Parathyroid adenoma (tissue), 2 donors: ENCODE measurements at regions not wholly inside any gene's neighbourhood (a gene's known extent, or its start where the extent isn't known, plus 50 kb on each side); places are given as distances from the start of the nearest gene placed in this dataset.

Source experiments
- H2AFZ ChIP-seq: fragments of 300-600 bp; sonication (generic); one replicate; pipeline ENCODE4 v1.7.0; 2017; ENCODE audit warnings: antibody characterized with exemption, mild to moderate bottlenecking
- H3K27ac ChIP-seq: fragments of 300-600 bp; sonication (generic); one replicate; pipeline ENCODE4 v1.7.0; 2017
- H3K27me3 ChIP-seq: fragments of 300-600 bp; sonication (generic); one replicate; pipeline ENCODE4 v1.7.0; 2017; ENCODE audit warnings: low read length; ENCODE audit not compliant: control insufficient read depth, insufficient read depth
- H3K36me3 ChIP-seq: fragments of 300-600 bp; sonication (generic); one replicate; pipeline ENCODE4 v1.7.0; 2017; ENCODE audit warnings: low read length; ENCODE audit not compliant: control insufficient read depth, insufficient read depth
- H3K4me1 ChIP-seq: fragments of 300-600 bp; sonication (generic); one replicate; pipeline ENCODE4 v1.7.0; 2017; ENCODE audit warnings: control low read depth
- H3K4me2 ChIP-seq: fragments of 300-600 bp; sonication (generic); one replicate; pipeline ENCODE4 v1.7.0; 2017; ENCODE audit warnings: low read length
- H3K4me3 ChIP-seq: fragments of 300-600 bp; sonication (generic); one replicate; pipeline ENCODE4 v1.7.0; 2017; ENCODE audit warnings: low read depth, low read length
- H3K79me2 ChIP-seq: fragments of 300-600 bp; sonication (generic); one replicate; pipeline ENCODE4 v1.7.0; 2017; ENCODE audit warnings: control low read depth
- H3K9ac ChIP-seq: fragments of 300-600 bp; sonication (generic); one replicate; pipeline ENCODE4 v1.7.0; 2017; ENCODE audit warnings: mild to moderate bottlenecking
- H3K9me3 ChIP-seq: fragments of 300-600 bp; sonication (generic); one replicate; pipeline ENCODE4 v1.7.0; 2017; ENCODE audit warnings: low read length; ENCODE audit not compliant: control insufficient read depth
- TF ChIP-seq, protein P1 (sequence below): fragments of 300-600 bp; sonication (generic); IDR thresholded peaks from one replicate; pipeline ENCODE4 v1.7.0; 2017; ENCODE audit warnings: antibody characterized with exemption, mild to moderate bottlenecking
- donor health status: primary hyperparathyroidism.

DNA sequence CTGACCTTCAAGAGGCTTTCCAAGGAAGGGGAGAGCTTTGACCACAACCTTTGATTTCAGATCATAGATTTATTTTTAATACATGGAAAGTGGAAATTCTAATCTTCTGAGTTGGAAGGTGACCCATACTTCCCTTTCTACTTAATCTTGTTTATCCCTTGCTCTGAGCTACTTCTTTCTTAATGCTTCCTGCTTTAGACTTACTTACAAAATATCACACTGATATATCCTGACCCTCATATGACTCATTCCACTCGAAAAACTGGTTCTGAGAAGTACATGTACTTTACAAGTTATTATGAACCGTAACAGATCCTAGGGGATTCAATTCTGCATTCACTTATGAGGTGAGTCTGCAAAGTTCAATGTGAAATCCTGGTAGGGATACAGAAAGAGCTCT is 76.2 kb upstream of the IRS2 start:
- H3K9ac ChIP-seq, result no peak overlapping the region
- no peak overlapping the region for H3K4me2 ChIP-seq
- H3K27me3 ChIP-seq, result no peaks in the 10 kb centered on the region
- H3K36me3 ChIP-seq, result no peaks in the 10 kb centered on the region
- no peaks in the 10 kb centered on the region for H3K4me1 ChIP-seq
- H3K79me2 ChIP-seq, result no peaks in the 10 kb centered on the region
- H3K27ac ChIP-seq, result no peak overlapping the region
- H2AFZ ChIP-seq, result no peak overlapping the region
- TF ChIP-seq, protein P1, sequence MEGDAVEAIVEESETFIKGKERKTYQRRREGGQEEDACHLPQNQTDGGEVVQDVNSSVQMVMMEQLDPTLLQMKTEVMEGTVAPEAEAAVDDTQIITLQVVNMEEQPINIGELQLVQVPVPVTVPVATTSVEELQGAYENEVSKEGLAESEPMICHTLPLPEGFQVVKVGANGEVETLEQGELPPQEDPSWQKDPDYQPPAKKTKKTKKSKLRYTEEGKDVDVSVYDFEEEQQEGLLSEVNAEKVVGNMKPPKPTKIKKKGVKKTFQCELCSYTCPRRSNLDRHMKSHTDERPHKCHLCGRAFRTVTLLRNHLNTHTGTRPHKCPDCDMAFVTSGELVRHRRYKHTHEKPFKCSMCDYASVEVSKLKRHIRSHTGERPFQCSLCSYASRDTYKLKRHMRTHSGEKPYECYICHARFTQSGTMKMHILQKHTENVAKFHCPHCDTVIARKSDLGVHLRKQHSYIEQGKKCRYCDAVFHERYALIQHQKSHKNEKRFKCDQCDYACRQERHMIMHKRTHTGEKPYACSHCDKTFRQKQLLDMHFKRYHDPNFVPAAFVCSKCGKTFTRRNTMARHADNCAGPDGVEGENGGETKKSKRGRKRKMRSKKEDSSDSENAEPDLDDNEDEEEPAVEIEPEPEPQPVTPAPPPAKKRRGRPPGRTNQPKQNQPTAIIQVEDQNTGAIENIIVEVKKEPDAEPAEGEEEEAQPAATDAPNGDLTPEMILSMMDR, result no peak
- H3K4me3 ChIP-seq, result no peak overlapping the region
- no peaks in the 10 kb centered on the region for H3K9me3 ChIP-seq

DNA sequence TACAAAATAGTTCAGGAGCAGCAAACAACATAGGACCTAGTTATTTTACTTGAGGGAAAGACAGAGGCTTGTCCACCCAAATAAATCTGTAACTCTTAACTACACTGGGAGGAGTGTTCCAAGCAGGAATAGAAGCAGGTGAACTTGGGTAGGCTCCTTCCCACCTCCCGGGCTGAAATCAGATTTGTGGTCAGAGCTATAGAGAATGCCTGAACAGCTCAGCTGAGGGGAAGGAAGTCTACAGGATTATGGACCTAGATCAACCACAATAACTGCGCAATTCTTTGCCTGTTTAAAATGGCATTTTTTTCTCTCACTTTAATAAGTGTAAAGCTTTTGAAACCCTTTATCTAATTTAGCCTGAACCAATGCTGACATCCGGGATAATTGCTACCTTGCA is 73.5 kb upstream of the IRS2 start:
- Histone ChIP-seq H3K79me2 (no peaks in the 10 kb centered on the region), H3K9me3 (no peaks in the 10 kb centered on the region), H3K4me3 (no peak overlapping the region), H3K4me2 (no peak overlapping the region), H3K27me3 (no peaks in the 10 kb centered on the region), H3K27ac (no peak overlapping the region), H3K36me3 (no peaks in the 10 kb centered on the region), H3K9ac (no peak overlapping the region), H3K4me1 (no peaks in the 10 kb centered on the region), H2AFZ (no peak overlapping the region)
- TF ChIP-seq, protein P1, result no peak

DNA sequence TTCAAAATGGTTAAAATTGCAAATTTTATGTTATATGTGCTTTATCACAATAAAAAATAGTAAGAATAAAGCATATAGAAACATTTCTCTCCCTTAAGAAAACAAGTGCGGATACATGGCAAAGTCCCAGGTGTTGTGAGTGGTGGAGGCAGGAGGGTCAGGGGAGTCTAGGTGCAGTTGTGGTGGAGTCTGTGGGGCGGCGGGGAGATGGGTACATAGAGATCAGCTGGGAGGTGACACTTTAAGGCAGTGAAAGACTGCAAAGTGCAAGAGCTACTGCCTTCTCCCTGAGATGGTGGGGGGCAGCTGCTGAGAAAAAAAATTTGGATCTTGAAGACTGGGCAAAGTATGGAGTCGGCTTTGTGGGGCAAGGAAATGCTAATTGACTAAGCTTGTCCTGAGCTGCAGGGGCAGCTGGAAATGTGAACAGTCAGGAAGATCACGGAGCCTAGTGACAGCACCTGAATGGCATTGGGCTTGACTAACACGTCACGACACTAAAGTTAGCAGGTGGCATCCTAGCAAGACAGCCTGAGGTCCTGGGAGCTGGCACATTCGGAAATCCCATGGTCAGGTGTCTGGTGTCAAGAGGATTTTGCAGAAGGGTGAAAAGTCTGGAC is 72.9 kb upstream of the IRS2 start:
- TF ChIP-seq, protein P1, result no peak
- H3K4me2 ChIP-seq, result no peak overlapping the region
- H3K9me3 ChIP-seq, result no peaks in the 10 kb centered on the region
- H3K27ac ChIP-seq, result no peak overlapping the region
- H3K4me1 ChIP-seq, result no peaks in the 10 kb centered on the region
- no peak overlapping the region for H3K9ac ChIP-seq
- H2AFZ ChIP-seq, result no peak overlapping the region
- no peak overlapping the region for H3K4me3 ChIP-seq
- no peaks in the 10 kb centered on the region for H3K27me3 ChIP-seq
- H3K36me3 ChIP-seq, result no peaks in the 10 kb centered on the region
- no peaks in the 10 kb centered on the region for H3K79me2 ChIP-seq

DNA sequence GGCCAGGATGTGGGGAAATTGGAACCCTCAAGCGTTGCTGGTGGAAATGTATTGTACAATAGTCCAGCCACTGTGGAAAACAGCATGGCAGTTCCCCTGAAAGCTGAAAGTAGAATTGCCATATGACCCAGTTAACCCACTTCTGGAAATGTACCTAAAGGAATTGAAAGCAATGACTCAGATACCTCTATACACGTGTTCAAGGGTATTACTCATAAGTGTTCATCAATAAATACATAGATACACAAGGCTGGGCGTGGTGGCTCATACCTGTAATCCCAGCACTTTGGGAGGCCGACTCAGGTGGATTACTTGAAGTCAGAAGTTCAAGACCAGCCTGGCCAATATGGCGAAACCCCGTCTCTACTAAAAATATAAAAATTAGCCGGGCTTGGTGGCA is 71.9 kb upstream of the IRS2 start:
- no peaks in the 10 kb centered on the region for H3K9me3 ChIP-seq
- TF ChIP-seq, protein P1, result no peak
- H3K27me3 ChIP-seq, result no peaks in the 10 kb centered on the region
- H2AFZ ChIP-seq, result no peak overlapping the region
- H3K4me1 ChIP-seq, result no peaks in the 10 kb centered on the region
- no peaks in the 10 kb centered on the region for H3K36me3 ChIP-seq
- H3K4me3 ChIP-seq, result no peak overlapping the region
- no peak overlapping the region for H3K27ac ChIP-seq
- H3K79me2 ChIP-seq, result no peaks in the 10 kb centered on the region
- H3K9ac ChIP-seq, result no peak overlapping the region
- no peak overlapping the region for H3K4me2 ChIP-seq

DNA sequence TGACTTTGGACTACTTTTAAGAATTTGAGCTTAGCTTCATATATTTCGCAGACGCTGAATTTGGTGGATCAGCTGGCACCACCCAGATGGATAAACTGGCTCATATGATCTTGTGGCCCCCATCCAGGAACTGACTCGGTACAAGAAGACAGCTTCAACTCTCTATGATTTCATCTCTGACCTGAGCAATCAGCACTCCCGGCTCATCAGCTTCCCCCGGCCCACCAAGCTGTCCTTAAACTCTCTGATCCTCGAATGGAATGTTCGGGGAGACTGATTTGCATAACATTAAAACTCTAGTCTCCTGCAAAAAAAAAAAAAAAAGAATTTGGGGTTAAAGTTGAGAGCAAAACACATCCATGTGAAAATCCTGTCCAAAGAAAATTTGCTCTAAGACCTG is 71.4 kb upstream of the IRS2 start:
- H3K36me3 ChIP-seq, result no peaks in the 10 kb centered on the region
- no peaks in the 10 kb centered on the region for H3K79me2 ChIP-seq
- TF ChIP-seq, protein P1, result no peak
- no peak overlapping the region for H3K4me3 ChIP-seq
- H3K27ac ChIP-seq, result no peak overlapping the region
- H3K27me3 ChIP-seq, result no peaks in the 10 kb centered on the region
- no peaks in the 10 kb centered on the region for H3K4me1 ChIP-seq
- H3K9ac ChIP-seq, result no peak overlapping the region
- H3K9me3 ChIP-seq, result no peaks in the 10 kb centered on the region
- H3K4me2 ChIP-seq, result no peak overlapping the region
- H2AFZ ChIP-seq, result no peak overlapping the region
